ENCODE measurements at regions not wholly inside any gene's neighbourhood (a gene's known extent, or its start where the extent isn't known, plus 50 kb on each side); places are given as distances from the start of the nearest gene placed in this dataset.

- H3K9me3 ChIP-seq (ENCODE audit: control extremely low read depth in 1 of 3, control insufficient read depth in 2 of 3, insufficient read depth in 1 of 3, low read length in 2 of 3), result peaks cover 0 to 2% (median 0%) of the 10 kb centered on the region in 3 donors
- DNase-seq (no peak), ATAC-seq (ENCODE audit: low read depth) (no peak)
- Mint-ChIP-seq H3K27me3 (no peaks in the 10 kb centered on the region), H3K4me3 (no peak overlapping the region), H3K27ac (no peak overlapping the region), H3K4me1 (peaks cover 32% of the 10 kb centered on the region), H3K9me3 (ENCODE audit: insufficient read depth) (no peaks in the 10 kb centered on the region)
- no peak overlapping the region for H2AFZ ChIP-seq (ENCODE audit: insufficient read depth, low read depth, low read length, poor library complexity, severe bottlenecking)
- H3K4me1 ChIP-seq (ENCODE audit: control insufficient read depth in 2 of 2, insufficient read depth in 2 of 2, low read length in 2 of 2), result peaks cover 32 to 33% of the 10 kb centered on the region in 2 donors
- WGBS (ENCODE audit: insufficient coverage), result 97% methylated on average over 20 of the region's 22 CpGs
- TF ChIP-seq CTCF (IDR thresholded peaks at IDR 0.05) (no peak), EZH2 (IDR thresholded peaks at IDR 0.05; ENCODE audit: borderline replicate concordance, insufficient read depth, low read depth, low read length, poor library complexity, severe bottlenecking) (no peak)
- CTCF ChIA-PET, result no interaction called here
- POLR2A ChIA-PET, result no interaction called here
- H3K4me2 ChIP-seq (replicated peaks; ENCODE audit: low read depth, low read length, poor library complexity, severe bottlenecking), result no peak overlapping the region
- no peaks in the 10 kb centered on the region for H3K36me3 ChIP-seq (replicated peaks in 1 of 2; ENCODE audit: control extremely low read depth in 1 of 2, control insufficient read depth in 1 of 2, extremely low read depth in 1 of 2, insufficient read depth in 2 of 2, low read length in 1 of 2)
- no peaks in the 10 kb centered on the region for H4K20me1 ChIP-seq (ENCODE audit: control insufficient read depth, insufficient read depth, low read length, poor library complexity, severe bottlenecking)
- H3K4me3 ChIP-seq (ENCODE audit: control extremely low read depth in 1 of 5, extremely low read depth in 1 of 5, insufficient read depth in 1 of 5, low read depth in 2 of 5, low read length in 4 of 5), result no peak overlapping the region
- no peak overlapping the region for H3K27ac ChIP-seq (ENCODE audit: low read length in 2 of 2)
- no peak overlapping the region for H3K9ac ChIP-seq (ENCODE audit: low read length)
- H3K79me2 ChIP-seq (ENCODE audit: control insufficient read depth, insufficient read depth, low read length), result no peaks in the 10 kb centered on the region
- H3K27me3 ChIP-seq (replicated peaks in 1 of 4; ENCODE audit: control extremely low read depth in 1 of 4, control insufficient read depth in 3 of 4, insufficient read depth in 4 of 4, low read length in 3 of 4), result no peaks in the 10 kb centered on the region
- intact Hi-C loops (cut with micrococcal nuclease), result loop anchor here (5.0 kb wide), 1 partner anchor 47 kb away; no protein-coding TSS in a partner anchor
Measured at GRCh38 chr9:91160181-91160580, 201.5 kb downstream of the AUH start.

GRCh38 chr9:91160599-91161464 lies 200.9 kb downstream of the AUH start:
- peaks cover 33 to 35% of the 10 kb centered on the region in 2 donors for H3K4me1 ChIP-seq (ENCODE audit: control insufficient read depth in 2 of 2, insufficient read depth in 2 of 2, low read length in 2 of 2)
- H3K4me2 ChIP-seq (replicated peaks; ENCODE audit: low read depth, low read length, poor library complexity, severe bottlenecking), result no peak overlapping the region
- Mint-ChIP-seq H3K27ac (no peak overlapping the region), H3K4me3 (no peak overlapping the region), H3K9me3 (ENCODE audit: insufficient read depth) (no peaks in the 10 kb centered on the region), H3K27me3 (no peaks in the 10 kb centered on the region), H3K4me1 (peaks cover 35% of the 10 kb centered on the region)
- WGBS (ENCODE audit: insufficient coverage), result 89% methylated on average over 26 of the region's 31 CpGs
- no peak overlapping the region for H3K4me3 ChIP-seq (ENCODE audit: control extremely low read depth in 1 of 5, extremely low read depth in 1 of 5, insufficient read depth in 1 of 5, low read depth in 2 of 5, low read length in 4 of 5)
- no peak overlapping the region for H3K27ac ChIP-seq (ENCODE audit: low read length in 2 of 2)
- H4K20me1 ChIP-seq (ENCODE audit: control insufficient read depth, insufficient read depth, low read length, poor library complexity, severe bottlenecking), result no peaks in the 10 kb centered on the region
- no peaks in the 10 kb centered on the region for H3K79me2 ChIP-seq (ENCODE audit: control insufficient read depth, insufficient read depth, low read length)
- no peaks in the 10 kb centered on the region for H3K36me3 ChIP-seq (replicated peaks in 1 of 2; ENCODE audit: control extremely low read depth in 1 of 2, control insufficient read depth in 1 of 2, extremely low read depth in 1 of 2, insufficient read depth in 2 of 2, low read length in 1 of 2)
- H3K9ac ChIP-seq (ENCODE audit: low read length), result no peak overlapping the region
- intact Hi-C loops (cut with micrococcal nuclease), result loop anchor here (5.0 kb wide), 1 partner anchor 46 kb away; no protein-coding TSS in a partner anchor
- ChIA-PET CTCF (no interaction called here), POLR2A (no interaction called here)
- ATAC-seq (ENCODE audit: low read depth), result no peak
- DNase-seq, result no peak
- H3K9me3 ChIP-seq (ENCODE audit: control extremely low read depth in 1 of 3, control insufficient read depth in 2 of 3, insufficient read depth in 1 of 3, low read length in 2 of 3), result no peaks in the 10 kb centered on the region
- no peak for TF ChIP-seq EZH2 (IDR thresholded peaks at IDR 0.05; ENCODE audit: borderline replicate concordance, insufficient read depth, low read depth, low read length, poor library complexity, severe bottlenecking)
- H2AFZ ChIP-seq (ENCODE audit: insufficient read depth, low read depth, low read length, poor library complexity, severe bottlenecking), result no peak overlapping the region
- no peaks in the 10 kb centered on the region for H3K27me3 ChIP-seq (replicated peaks in 1 of 4; ENCODE audit: control extremely low read depth in 1 of 4, control insufficient read depth in 3 of 4, insufficient read depth in 4 of 4, low read length in 3 of 4)
